Ovary (tissue), 3 donors: ENCODE measurements at regions not wholly inside any gene's neighbourhood (a gene's known extent, or its start where the extent isn't known, plus 50 kb on each side); places are given as distances from the start of the nearest gene placed in this dataset.

ENCODE experiments used
- CTCF ChIP-seq, 3 donors: fragments of 450-650 bp in 2 of 3; fragments of 200-600 bp in 1 of 3; IDR thresholded peaks; one replicate each; pipeline versions ENCODE4 v1.5.1 to v1.8.0; 2016 to 2022; ENCODE audit warnings: antibody characterized with exemption in 3 of 3, mild to moderate bottlenecking in 1 of 3
- EP300 ChIP-seq: sonication (generic); formaldehyde crosslinking; IDR thresholded peaks from one replicate; pipeline ENCODE4 v1.6.1; 2017; ENCODE audit warnings: antibody characterized with exemption
- donor health status: DM: no; HTN: no; CAD: no.

GRCh38 chr14:49977126-49977841 lies 84.4 kb downstream of the ARF6 start:
- TF ChIP-seq CTCF (IDR thresholded peaks at IDR 0.05) (no peak), EP300 (no peak)
